ENCODE measurements at regions not wholly inside any gene's neighbourhood (a gene's known extent, or its start where the extent isn't known, plus 50 kb on each side); places are given as distances from the start of the nearest gene placed in this dataset.
A peak's percentile ranks its signal among the peaks of the same experiment; 100 is the strongest.

DNA sequence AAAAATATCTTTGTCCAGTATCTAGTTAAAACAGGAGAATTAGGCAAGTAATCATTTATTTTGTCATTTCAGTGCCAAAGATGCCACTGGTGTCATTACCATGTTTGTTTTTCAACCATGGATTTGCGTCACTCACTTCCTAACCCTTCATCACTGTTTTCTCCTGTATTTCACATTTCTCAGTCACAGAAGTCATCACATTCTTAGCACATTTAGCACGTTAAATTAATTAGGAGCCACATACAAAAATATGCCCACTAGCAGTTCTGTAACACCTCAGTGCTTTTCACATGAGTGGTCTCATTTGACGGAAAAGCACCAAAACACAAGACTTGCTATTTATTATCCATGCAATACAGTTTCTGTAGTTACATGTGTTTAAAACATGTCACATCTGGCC is 546.0 kb downstream of the METTL15 start:
- peak; percentile 29 for DNase-seq

DNA sequence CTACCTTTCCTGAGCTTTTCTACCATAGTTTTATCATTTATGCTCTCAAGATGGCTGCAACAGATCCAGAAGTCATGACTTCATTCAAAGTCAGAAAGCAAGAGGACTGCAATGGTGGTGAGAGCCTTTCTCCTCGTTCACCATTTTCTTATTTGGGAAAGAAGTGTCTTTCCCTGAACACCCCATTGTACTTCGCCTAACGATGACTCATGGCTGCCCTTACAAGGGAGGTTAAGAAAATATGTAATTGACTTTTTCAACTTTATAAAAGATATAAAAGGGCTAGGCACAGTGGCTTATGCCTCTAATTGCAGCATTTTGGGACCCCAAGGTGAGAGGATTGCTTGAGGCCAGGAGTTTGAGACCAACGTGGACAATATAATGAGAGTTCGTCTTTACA is 541.7 kb downstream of the METTL15 start:
- DNase-seq, result peak; percentile 10

DNA sequence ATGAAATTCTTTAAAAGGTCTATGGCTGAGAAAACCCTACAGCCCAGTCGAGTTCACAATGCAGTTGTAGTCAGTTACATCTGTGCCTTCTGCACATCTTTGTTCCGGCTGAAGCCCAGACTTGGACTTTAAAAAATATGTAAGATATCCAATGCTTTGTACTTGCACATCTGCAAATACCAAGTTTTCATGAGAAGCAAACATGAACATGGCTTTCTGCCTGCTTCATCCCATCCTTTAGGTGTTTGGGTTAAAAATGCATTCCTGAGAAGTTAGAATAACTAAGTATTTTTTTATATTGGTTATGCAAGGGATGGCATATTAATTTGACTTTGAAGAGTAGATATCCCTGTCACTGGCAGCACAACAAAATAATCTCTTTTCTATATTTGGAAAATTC is 528.4 kb downstream of the METTL15 start:
- DNase-seq, result no peak

DNA sequence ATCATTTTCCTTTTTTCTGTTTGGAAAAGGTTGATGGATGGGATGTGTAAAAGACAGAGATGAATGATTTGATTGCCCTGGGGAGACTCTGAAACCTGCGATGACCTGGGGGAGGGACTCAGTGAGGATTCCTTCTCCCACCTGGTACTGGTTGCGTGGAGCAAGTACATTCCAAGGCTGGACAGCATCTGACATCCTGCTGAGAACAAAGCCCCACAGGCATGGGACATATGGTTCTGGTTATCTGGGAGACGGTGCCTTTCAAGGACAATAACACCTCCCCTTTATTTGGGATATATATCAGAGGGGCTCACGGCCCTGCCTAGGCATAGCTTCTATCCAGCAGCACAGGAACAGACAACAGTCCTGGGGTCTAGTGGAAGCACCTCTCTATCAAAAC is 527.8 kb downstream of the METTL15 start:
- DNase-seq, result peak; percentile 16

DNA sequence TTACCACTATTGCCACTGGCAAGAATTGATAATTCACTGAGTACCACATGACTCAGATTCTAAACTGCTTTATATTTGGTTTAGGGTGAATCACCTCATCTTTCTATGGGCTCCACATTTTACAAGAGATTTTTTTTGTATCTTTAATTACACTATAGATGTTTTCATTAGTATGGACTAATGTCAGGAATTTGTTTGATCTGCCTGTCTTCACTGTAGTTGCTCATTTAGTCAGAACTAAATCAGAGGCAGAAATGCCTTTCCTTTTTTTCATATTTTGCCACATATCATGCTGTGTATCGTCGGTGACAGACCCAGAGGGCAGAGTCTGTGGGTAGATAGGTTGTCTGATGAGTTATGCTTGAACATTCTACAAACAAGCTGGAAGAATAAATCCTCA is 524.1 kb downstream of the METTL15 start:
- DNase-seq, result peak; percentile 57

DNA sequence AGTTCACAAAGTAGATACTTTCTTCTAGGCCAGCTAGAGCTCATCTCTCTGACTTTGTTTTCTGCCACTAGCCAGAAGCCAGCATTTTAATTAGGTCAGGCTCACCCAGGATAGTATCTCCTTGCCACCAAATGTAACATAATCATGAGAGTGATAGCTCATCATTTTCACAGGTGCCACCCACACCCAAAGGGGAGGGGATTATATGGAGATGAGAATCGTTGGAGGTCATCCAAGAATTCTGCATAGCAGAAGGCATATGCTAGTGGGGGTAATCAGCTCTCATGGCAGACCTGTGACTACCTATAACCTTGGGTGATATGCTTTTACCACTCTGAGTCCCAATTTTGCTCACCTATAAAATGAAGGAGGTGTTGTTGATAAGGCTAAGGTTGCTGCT is 523.0 kb downstream of the METTL15 start:
- DNase-seq, result no peak

DNA sequence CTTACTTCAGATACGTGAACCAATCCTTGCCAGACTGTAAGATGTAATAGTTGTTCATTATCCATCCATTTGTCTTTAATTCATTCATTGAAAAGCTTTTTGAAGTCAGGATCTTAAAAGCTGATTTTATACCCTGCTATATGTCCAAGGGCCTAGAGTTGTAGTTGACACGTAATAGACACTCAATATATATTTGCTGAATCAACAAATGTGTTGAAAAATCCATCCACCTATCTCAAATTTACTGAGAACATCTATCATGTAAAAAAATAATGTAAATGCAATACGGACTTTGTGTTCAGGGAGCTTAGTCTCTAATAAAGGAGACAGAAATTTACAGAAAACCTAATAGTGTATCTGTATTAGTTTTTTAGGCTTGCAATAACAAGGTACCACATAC is 521.0 kb downstream of the METTL15 start:
- no peak for DNase-seq

DNA sequence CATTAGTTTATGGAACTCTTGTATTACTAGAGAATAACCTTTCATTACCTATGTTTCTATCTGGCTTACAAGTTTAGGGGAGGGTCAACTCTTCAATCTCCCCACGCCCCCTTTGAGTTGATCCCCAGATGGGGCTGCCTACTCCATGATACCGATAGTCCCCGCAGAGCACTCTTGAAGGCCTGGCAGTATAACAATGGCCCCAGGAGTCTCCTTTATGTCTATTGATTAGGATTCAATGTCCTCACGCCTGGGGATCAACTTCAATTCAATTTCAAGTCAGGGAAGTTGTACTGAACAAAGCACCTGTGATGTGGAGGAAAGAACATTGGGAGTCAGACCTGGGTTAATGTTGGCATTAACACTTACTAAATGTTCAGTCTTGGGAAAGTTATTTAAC is 520.2 kb downstream of the METTL15 start:
- no peak for DNase-seq

DNA sequence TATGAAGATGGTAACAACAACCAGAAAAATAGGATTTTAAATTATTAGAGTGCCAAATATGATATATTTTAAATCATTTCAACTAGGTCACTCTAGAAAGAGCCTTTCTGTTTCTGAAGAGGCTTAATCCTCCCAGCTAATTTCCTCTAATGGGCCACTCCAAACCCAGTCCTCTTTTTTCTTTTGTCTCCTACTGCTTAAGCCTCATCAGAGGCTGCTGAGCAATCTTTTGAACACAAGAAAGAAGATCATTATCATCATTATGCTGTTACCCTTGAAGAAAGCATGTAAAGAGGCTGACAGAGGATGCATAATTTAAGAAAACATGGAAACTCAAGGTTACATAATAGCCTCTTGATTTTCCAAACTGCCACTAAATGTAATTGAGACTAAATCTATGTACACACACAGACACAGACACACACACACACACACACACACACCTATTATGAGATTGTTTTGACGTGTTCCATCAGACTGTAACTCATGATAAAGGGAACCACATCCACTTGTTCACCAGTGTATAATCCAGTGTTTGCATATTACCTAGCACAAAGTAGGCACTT is 519.6 kb downstream of the METTL15 start:
- DNase-seq, result no peak

DNA sequence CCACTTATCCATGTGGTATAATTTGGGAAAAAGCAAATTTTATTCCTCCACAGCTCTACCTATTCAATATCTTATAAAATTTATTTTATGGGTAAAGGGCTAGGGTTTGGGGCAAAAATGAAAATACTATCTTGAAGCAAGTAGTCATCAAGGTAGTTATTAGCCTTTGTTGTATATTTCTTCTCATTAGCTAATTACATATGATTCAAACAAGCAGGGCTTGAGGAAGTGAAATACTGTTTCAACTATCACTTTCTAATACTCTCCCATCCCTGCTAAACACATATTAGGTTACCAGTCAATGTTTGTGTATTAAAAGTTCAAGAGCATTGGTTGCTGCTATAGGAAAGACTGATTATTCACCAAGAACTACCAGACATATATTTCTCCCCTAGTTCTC is 517.3 kb downstream of the METTL15 start:
- no peak for DNase-seq

DNA sequence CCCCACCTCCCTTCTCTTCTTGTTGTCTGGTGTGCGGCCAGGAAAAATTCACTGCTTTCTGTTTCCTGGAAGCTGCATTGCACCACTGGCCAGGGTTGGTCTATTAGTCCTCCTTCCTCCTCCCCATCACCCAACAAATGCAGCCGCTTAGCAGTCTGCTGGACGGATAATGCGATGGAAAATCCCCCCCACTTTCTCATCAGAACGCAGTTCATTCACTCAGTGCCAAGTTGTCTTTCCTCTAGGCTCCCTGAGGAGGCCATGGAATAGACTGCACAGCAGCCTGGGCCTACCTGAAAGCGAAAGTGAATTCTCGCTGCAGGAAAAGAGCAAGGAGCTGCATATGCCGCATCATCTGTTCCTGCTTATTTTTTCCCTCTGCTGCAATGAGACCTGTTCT is 513.6 kb downstream of the METTL15 start:
- DNase-seq, result peak; percentile 63

DNA sequence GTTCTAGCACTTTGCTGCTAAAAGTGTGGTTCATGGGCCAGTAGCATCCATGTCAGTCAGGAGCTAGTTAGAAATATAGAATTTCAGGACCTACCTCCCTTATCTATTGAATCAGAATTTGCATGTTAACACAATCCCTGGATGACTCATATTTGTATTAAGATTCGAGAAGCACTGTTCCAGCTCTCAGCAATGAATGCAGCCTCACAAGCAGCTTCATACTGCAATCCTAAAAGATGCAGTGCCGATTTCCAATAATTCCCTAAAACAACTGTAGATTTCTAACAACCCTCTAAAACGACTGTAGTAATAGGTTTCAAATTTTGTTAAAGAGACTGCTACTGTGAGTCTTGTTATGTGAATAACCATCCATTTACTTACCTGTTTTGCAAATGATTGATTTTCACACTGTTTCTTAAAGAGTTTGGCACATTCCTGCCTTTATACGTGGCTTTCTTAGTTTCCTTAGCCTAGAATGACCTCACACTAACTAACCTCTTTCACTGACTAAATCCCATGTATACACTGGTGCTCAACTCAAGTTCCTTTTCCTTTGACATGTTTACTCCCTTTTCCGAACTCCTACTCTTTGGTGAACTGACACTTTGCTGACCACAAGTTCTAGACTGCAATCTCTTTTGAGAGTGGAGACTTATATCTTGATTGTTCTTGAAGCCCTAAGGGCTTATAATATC is 511.8 kb downstream of the METTL15 start:
- peak; percentile 68 for DNase-seq

DNA sequence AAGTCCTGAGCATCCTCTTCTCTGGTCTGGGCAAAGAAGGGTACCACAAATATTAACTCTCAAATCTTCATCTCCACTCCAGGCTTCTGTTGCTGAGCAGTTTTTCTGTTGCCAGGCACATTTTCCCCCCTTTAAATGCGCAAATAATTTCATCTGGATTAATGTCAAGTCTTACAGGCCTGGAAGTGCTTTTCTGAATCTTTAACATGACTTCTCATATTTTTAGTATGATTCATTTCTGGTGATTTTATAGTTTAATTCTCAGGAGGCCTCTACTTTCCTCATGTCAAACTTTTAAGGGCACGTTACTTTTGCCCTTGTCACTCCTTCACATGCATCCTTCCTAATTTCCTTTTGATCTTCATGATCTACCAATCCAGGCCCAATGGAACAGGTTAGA is 510.2 kb downstream of the METTL15 start:
- DNase-seq, result peak; percentile 78

DNA sequence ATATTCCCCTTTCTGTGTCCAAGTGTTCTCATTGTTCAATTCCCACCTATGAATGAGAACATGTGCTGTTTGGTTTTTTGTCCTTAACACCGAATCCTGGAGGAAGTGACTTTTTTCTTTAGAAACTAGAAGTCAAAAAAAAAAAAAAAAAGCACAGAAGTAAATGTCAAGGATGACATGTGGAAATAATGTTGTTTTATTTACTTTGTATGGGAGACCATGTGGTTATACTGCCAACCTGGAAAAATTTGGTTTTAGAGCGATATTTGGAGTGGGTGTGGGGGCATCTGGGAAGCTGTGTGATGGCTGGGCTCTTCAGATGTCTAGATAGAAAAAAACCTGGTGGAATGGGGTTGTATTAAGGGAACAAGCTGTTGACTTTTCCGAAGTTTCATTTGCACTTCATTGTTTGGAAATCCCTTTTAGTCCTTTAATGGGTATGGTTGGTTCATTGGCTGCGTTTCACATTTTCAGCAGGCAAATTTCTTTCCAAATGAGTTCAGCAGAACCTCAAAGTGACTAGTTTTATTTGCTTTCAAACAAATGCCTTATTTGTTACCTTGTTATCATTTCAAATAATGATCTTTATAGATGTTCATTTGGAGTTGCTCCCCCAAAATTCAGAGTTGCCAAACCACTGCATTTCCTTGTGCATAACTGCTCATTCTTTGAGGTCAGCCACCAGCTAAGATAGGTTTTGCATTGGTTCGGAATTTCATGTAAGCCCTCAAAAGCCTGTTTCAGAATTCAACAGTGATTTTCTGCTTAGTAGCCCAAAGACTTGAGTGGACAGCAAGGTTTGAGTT is 508.2 kb downstream of the METTL15 start:
- DNase-seq, result no peak

DNA sequence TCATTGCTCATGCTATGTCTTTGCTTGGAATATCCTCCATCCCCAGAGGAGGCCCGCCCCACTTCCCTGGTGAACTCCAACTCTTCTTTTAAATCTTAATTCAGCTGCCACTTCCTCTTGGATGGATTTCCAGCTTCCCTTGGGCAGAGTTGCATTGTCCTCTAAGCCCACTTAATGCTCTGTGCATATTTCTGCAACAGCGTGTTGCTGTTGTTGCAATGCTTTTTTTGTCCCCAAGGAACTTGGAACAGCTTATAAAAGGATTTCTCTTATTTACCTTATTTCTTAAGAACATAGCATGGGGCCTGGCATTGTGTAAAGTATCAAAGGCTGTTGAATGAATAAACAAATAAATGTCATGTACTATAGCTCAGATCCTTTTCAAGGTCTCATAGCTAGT is 507.4 kb downstream of the METTL15 start:
- DNase-seq, result no peak

DNA sequence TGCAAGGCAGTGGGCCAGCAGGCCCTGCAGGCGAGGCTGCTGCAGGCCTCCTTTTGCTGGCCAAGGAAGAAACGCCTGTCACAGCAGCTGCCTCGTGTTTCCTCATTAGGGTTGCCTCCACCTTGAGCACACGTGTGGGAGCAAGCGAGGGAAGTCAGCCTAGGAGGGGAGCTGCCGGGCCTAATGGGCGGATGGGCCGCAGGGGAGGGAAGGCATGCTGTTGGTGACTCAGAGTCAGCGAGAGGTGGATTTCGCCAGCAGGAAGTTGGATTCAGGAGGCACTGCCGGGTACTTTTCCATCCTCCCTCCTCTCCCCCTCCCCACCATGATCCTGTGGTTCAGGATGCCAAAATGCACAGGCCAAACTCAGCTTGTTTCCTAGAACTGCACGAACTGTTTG is 498.7 kb downstream of the METTL15 start:
- DNase-seq, result peak; percentile 66

DNA sequence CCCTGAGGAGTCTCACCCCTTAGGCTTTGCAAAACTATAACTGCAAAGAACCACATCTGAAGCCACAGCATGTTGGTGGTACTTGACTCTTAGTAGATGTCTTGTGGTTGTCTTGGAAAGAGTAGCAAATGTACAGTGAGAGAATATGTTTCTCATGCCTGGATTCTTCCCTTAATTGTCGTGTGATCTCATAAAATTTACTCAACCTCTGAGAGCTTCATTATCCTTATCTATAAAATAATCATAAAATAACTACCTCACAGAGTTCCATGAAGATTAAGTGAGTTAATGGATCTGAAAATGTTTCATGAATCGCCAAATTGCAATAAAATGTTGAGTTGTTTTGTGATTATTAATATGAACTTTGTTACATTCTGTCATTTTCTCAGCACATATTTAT is 491.5 kb downstream of the METTL15 start:
- DNase-seq, result no peak

DNA sequence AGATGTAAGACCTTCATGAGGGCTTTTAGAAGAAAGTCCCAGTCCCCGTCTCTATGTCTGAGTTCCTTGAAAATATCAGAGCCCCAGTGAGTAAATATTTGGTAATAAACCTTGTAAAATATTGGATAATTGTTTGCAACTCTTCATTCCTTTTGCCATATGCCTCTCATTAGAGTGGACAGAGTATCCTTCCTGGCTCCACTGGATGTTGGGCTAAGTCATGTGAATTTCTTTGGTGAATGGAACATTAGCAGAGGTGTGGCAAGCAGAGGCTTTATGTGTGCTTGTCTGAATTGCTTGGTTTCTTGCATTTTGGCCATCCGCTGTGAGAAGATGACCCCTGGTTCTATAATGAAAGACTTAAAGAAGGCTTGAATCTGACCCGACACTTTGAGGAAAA is 490.3 kb downstream of the METTL15 start:
- DNase-seq, result no peak

DNA sequence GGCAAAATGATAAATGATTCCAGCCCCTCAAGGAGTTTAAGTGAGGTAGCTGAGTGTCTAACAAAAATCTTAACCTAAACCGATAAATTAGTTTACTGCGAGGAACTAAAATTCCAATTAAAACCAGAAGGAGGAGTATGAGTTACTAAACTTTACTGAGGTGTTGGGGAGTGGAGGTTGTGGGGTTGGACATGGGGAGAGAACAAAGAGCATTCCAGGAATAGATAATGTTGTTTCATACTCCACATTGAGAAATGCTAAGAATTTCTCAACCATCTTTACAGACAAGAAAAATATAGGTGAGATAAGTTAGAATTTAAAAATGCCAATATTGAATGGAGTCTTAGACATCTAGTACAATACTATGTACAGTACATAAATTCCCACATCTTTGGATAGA is 488.6 kb downstream of the METTL15 start:
- no peak for DNase-seq

DNA sequence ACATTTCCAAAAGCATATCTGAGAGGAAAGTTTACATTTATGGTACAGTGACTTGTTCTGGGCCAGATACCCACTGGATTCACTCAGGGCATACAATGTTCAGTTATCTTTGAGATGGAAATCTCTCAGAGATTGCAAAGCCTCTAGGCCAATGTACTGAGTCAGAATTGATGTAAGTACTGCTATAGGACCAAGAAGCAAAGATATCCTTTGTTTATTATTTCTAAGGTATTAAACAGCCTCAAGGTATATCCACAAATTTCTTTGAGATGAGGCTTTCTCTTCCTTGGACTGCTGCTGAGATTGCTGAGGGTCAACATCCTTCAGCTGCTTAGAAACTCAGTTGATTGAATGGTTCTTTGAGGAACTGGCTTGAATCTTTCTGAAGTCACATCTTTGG is 484.0 kb downstream of the METTL15 start:
- DNase-seq, result no peak

DNA sequence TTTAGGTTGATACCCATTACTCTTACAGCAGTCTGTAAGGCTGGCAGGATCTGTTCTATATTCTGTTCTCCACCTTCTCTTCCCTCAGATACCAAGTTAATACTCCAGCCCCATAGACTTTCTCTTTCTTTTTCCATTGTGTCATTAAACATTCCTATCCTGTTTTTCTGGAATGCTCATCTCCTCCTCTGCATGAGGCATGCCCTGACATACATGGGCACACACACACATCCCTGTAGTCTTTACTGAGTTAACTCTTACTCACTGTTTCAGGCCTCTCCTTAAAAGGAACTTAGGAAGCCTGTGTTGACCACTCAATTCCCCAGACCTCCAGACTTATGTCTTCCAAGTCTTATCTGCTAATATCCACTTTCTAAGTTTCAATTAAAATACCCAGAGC is 476.8 kb downstream of the METTL15 start:
- DNase-seq, result peak; percentile 69

DNA sequence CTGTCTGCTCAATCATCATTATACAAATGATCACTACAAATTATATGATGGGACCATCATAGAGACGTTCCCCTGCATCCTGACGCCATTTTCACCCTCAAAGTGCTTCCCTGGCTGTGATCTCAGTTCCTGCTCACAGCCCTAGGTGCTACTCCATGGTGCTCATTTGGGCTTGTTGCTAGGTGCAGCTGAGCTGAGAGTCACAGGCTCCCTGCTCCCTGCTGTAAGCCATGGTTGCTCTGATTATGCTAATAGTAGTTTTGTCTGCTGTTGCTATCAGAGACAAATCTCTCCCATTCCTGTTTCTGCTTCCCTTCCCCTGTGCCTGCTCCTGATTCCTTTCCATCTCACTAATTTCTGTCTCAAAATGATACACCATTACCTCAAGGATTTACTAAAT is 474.3 kb downstream of the METTL15 start:
- no peak for DNase-seq

DNA sequence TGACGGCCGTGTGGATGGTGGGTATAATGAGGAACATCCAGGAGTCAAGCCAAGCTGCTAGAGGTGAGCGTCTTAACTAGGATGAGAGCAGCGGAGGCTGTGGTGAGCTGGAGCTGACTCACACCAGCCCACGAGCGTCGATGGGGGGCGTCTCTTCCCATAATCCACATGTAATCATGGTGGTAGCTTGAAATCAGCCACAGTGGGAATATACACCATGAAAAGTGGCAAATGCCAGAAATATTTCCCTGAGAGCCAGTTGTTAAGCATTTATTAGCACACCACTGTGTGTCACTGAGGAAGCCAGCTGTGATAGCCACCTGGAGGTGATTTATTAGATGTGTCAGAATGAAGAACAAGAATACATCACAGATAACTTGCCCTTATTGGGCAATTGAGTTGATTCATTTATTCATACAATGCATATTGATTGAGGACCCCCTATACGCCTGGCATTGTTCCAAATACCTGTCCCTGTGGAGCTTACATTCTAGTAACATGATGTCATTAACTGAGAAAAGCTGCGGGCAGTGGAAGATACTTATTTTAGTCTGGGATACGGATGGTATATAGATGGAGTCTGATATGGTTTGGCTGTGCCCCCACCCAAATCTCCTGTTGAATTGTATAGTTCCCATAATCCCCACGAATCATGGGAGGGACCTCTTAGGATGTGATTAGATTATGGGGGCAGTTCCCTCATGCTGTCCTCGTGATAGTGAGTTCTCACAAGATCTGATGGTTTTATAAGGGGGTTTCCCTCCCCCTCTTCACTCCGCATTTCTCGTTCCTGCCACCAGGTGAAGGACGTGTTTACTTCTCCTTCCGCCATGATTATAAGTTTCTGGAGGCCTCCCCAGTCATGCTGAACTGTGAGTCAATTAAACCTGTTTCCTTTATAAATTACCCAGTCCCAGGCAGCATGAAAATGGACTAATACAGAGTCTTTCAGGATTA is 473.4 kb downstream of the METTL15 start:
- DNase-seq, result peak; percentile 87
